Hindlimb muscle (tissue), 1 donor: ENCODE measurements at regions not wholly inside any gene's neighbourhood (a gene's known extent, or its start where the extent isn't known, plus 50 kb on each side); places are given as distances from the start of the nearest gene placed in this dataset.
A peak's percentile ranks its signal among the peaks of the same experiment; 100 is the strongest.

ENCODE experiments used
- DNase-seq: peaks from one replicate; pipeline ENCODE4 v3.0.0-alpha.2; 2013

DNA sequence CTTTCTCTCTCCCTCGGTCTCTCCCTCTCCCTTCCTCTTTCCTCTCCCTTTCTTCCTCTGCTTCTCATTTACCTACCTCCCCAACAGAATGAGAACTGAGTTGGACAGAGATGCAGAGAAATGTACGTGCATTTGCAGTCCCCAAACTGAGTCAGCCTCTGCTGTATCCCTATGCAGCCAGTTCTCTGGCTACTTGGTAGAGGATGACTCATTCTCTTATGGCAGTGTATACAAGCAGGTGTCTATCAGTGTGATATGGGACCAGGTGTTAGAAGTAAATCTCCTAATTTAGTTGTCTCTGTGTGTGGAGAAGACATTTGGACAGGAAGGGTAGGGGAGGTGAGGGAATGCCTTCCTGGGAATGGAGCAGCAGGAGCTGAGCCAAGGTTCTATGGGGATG is 470.8 kb downstream of the CD109 start:
- no peak for DNase-seq

DNA sequence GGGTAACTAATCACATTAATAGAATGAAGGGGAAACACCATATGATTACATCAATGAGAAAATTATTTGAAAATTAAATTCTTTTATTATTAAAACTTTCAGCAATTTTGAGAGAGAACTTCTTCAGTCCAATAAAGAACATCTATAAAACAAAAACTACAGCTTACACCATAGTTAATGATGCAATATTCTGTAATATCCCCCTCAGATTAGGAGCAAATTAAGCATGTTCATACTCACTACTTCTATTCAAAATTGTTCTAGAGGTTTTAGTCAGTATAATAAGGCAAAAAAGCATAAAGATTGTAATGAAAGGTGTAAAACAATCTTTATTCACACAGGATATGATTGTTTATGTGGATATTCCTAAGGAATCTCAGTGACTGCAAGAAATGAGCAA is 465.4 kb downstream of the CD109 start:
- no peak for DNase-seq

DNA sequence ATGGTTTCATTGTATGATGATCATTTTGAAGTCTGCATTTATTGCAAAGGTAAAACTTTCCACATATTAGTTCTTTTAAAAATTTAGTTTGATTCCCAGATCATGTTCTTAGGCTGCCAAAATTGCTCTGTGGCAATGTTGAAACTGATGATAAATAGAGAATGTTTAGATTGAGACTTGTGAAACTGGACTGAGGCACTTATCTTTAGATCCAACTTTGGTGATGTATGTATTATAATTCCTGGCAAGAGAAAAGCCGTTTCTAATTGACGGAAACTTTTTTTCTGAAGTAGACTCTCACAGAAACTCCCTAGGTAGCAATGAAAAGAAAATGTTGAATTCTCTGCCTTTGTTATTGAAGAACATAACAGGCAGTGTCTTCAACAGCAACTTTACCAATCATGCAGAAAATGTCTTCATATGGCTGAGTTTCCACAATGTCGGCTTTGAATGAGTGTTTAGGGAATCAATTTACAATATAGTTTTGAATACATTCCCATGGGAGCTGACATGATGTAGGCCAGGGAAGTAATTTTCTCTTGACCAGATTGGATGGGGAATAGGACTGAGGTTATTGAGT is 456.2 kb downstream of the CD109 start:
- peak; percentile 51 for DNase-seq

DNA sequence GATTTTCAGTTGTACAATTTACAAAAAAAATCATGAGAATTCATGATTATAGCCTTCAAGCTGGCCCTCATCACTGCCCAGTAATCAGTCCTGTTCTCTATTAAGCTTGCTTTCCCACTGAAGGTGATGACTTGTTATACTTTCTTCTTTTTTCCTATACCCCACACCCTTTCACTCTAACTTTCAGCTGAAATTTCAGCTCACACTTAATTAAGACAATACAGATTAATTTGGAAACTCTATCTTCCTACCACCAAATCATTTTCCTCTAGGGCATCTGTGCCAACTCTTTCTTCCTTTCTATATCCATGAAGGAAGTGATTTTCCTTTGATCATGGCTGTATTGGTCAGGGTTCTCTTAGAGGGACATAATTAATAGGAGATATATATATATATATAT is 449.9 kb downstream of the CD109 start:
- no peak for DNase-seq

DNA sequence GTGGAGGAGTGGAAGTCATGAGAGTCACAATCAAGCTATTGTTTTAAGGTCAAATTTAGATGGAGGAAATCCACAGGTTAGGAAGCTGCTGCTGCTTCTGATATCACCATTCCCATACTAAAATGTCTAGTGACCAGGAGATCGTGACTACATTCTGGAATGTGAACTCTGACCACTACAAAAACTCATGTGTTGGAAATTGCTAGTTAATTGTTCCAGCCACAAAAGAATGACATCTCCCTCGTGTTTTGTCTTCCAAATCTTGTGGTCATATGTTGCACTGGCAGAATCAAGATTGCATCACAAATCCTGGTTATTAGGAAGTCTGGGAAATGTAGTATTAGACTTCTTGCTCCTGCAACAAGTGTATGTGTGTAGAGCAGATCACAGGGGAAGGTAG is 441.9 kb downstream of the CD109 start:
- DNase-seq: no peak

DNA sequence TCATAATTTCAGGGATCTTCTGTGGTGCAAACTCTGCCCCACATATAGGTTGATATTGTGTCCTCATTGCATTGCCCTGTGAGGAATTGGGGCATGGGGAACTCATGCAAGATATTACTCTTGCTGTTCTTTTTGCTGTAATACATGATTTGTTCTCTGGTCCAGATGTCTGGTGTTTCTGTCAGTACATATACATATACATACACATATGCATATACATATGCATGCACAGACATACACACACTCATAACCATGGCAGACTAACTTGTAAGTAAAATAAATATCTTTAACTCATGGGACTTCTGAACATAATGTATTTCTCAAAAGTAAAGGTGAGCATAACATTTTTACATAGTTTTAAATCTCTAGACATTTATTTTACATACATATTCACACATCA is 438.3 kb downstream of the CD109 start:
- DNase-seq: no peak

DNA sequence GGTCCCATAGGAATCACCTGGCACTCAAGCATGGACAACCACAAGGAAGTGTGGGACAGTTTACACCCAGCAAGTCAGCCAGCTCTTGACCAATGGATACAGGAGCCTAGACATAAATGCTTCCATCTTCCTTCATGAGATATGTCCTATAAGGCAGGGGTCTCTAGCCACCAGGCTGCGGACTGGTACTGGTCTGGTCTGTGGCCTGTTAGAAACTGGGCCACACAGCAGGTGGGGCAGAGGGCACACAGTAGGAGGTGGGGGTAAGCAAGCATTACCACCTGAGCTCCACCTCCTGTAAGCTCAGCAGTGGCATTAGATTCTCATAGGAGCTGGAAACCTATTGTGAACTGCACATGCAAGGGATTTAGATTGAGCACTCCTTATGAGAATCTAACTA is 437.1 kb downstream of the CD109 start:
- DNase-seq: no peak

DNA sequence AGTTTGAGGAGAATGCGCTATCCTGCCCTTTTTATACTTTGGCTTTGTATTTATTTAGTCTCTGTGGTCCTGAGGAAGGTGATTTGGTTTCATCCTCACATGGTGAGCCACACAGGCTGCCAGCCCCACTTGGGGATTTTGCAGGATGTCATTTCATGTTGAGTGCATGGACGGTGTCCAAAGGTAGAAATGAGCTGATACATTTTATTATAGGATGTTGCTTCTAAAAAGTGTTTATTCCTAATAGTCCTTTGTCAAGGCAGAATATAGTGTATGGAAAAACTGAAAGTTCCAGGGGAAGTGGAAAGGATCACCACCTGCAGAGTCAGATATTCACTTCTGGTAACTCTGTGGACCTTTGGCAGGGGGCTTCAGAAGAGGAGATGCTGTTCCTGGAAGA is 434.6 kb downstream of the CD109 start:
- DNase-seq: no peak

DNA sequence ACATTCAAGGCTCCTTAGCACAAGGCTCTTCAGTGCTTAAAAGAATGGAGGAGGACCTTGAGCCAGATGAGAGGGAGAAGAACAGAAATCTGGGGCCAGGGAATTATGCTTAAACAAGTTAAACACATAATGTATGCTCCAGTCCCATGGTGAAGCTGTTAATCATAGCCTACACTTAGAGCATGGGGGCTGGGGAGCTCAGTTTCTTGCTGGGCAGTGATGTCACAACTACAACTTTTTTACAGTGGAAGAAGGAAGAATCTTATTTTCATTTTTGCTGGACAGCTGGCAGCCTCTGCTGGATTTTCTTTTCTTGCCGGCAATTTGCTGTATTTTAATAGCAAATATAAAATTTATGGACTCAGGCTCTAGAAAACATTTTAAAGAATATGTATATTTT is 432.5 kb downstream of the CD109 start:
- DNase-seq: peak; percentile 23

DNA sequence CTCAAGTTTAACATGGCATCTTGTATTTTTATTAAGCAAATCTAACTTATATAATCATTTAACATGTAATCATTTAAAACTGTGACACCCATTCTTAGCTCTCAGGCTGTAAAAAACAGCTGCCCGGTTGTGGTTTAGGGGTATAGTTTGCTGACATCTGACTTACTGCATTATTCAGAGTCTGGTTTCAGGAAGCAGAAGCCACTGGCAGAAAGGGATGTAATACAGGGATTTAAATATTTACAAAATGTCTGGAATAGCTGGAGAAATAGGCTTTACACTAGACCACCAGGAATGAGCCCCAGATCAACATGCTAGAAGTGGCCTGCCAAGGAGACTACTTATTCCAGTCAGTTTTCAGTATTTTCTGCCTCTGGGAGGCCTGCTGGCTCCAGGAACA is 421.1 kb downstream of the CD109 start:
- no peak for DNase-seq

DNA sequence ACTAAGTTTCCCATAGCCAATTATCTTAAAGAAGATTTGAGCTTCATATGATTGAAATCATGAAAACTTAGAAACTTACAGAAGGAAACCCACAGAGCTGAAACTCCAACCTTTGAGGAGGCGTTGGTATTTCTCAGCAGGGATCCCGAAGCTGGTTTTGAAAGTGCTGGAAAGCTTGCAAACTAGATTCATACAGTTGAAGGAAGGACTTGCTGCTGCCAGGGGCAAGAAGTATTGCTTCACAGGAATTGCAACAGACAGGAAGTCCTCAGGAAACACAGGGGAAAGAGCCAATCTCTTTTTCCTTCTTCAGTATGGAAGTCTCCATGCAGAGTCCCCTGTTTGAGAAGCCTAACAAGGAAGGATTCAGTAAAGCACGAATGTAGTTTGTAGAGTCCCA is 419.7 kb downstream of the CD109 start:
- DNase-seq: no peak

DNA sequence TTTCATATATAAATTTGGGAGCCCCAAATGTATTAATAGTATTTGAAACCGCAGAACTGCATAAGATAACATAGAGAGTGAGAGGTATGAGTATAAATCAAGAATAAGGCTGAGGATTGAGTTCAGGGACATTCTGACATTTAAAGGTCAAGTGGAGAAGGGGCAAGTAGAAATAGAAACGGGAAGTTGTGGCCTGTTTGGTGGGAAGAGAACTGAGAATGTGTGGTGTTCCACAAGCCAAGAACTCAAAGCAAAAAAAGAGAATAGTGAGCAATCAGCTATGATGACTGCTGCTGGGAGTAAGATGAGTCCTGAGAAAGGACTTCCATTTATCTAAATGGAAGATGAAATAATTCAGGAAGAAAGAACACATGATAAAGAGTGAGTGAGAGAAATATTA is 418.4 kb downstream of the CD109 start:
- no peak for DNase-seq

DNA sequence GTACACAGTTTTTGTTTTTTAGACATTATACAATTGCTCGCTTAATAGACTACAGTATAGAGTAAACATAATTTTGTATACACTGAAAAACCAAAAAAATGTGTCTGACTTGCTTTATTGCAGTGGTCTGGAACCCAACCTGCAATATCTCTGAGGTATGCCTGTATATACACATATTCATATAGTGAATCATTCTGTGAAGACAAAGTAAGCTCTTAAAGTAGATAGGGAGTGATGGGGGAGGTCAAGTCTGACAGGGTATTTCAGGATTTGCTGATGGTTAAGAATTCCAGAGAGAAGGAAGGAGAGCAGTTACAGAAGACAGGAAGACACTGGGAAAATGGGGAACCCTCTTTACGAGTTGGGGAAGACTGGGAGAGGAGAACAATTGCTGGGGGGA is 417.9 kb downstream of the CD109 start:
- DNase-seq: no peak

DNA sequence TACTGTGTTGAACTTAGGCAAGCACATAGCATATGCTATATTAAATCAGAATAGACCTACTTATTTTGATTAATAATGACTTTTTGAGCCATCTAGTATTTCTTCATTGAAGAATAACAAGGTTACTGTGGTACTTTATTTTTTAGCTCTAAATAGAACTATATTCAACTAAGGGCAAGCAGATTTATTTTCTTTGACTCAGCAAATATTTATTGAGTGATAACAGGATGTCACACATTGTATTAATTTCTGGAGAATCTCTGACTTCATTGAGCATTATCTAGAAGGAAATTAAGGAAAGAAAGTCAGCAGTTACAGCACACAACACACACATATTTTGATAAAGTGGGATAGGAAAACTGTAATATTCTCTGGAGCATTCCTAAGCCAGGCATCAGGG is 407.4 kb downstream of the CD109 start:
- no peak for DNase-seq

DNA sequence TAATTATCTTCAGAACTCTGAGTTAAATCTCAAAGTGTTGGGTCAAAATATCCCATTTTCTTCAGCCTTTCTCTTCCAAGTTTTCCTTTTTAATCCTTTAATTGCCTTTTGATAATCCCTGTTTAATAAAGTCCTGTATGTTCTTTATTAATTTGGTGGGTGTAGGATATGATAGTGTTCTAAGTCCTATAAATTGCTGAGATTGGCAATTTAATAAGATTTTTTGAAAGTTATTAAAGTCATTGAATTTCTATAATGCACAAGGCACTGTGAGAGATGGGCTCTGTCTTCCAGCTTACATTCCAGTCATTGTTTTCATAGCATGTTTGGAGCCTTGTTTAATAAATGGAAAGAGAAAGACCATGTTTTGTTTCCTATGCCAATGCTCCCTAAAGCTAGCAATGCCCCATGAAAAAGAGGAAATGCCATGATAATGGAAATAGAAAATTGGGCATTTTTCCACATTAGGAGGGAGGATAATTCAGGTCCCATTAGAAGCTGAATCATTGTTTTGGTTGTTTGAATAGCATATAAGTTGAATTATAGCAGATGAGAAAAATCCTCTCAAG is 404.8 kb downstream of the CD109 start:
- DNase-seq: no peak

DNA sequence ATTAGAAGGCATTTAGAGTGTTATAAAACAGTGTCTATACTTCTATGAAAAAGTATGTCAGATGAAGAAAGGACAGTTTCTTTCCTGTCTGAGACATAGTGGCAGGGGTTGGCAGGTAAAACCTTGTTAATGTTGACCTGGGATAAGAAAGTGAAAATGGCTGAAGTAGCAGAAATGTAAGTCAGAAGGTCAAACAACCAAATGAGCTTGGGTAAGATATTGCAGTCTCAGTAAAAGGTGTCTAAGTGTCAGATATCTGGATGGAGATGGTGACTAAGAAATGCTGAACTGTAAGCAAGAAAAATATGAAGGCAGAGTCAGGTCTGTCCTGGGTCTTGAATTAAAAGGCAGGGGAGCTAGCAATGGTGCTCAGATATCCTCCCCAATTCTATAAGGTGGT is 400.3 kb downstream of the CD109 start:
- no peak for DNase-seq

DNA sequence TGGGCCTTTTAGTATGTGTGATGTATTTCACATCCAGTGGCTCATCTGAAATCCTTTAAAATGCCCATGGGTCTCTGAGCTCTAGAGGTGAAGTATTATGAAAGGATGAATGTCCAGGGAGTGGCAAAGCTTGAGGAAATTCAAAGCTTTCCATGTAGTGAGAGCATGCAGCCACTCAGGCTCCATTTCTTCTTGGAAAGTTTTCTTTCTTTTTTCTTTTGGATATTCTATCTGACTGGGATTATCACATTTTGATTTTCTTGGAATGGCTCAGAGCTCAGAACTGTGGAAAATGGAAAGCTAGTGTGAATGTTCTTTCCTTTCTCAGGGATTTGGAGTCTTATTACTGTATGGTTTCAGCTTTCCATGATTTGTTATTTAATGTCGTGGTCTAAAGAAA is 397.4 kb downstream of the CD109 start:
- no peak for DNase-seq

DNA sequence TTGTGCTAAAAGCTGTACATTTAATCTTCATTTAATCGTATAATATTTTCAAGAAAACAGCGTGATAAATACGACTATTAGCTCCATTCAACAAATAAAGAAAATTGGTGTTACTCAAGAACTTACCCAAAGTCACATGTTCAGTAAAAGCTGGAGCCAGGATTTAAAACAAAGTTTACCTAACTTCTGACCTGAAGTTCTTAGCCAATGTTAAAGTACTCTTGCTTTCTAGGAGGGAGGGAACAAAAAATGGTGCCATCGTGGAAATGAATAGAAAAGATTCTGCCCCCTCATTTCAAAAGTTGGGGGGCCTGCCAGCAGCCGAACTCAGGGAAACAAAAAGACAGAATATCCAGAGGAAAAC is 395.8 kb downstream of the CD109 start:
- no peak for DNase-seq

DNA sequence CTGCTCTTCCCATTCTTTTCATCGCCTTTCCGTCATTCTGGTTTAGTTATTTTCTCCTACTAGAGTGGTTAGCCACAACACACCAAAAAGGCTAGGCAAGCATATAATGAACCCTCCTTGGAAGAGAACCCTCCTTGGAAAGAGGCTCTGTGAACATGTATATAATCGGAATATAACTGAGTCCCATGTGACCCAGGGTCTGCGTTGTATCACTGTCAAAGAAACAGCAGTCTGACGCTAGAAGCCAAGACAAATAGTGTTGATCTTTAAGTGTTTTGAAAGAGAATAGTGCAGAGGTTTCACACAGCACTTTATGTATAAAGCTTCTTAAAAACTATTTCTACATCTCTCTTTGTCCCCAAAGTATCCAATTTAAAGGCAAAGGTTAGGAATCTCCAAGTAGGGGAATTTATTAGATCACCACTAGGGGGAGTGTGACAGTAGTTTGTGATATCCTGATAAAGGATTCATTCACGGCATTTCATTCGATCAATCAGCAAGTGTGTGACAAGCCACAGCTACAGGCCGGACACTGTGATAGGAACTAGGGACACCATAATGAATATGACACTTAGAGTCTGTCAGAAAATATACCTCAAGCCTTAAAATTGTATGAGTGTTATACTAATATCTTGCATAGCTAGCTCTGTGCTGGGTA is 395.3 kb downstream of the CD109 start:
- no peak for DNase-seq

DNA sequence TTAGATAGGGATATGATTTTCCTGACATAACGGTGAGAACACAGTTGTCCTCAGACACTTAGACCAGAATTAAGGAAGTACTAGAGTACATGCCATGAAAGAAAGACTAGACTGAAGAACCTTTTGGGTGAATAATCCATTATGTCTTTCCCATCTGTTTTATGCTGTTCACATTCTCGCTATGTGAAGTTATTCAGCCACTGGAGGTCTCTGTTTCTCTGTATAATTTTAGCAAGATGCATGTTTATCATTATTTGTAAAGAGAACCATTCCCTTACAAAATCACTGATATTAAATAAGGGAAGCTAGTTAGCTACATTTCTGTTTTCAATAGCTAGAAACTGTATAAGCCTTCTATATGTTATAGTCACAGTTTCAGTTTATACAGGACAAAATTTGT is 391.9 kb downstream of the CD109 start:
- no peak for DNase-seq

DNA sequence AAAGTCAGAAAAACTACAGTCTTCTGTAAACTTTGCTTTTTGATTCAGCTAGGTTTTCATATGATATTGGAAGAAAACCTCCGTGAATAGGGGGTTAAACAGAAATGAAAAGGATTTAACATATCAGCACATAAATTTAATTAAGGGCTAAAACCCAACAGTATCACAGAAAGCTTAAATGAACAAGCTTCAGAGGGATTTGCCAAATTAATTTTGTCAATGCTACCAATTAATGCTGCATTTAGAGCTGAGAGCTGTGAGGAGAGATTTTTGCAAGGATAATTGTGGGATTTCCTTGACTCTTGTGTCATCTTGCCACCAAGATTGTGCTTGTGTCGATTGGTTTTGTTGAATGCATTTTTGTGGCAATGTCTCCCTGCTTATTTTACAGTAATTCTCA is 379.9 kb downstream of the CD109 start:
- no peak for DNase-seq

DNA sequence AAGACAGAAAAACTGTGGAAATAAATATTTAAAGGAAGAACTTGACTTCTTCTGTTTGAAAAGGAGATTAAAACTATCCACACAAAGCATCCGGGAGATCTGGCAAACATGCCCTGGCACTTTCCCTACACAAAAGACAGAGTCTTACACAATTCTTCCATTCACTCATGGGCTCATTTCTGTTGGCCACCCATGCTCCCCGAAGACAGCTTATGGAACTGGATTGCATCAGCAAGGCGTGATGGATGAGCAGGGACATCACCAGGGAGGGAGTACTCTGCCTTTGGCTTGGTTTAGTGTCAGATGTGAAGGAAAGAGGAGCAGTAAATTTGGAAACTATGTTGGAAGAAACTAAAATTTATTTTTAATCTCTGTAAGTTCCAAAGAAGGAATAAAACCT is 379.3 kb downstream of the CD109 start:
- DNase-seq: peak; percentile 87

DNA sequence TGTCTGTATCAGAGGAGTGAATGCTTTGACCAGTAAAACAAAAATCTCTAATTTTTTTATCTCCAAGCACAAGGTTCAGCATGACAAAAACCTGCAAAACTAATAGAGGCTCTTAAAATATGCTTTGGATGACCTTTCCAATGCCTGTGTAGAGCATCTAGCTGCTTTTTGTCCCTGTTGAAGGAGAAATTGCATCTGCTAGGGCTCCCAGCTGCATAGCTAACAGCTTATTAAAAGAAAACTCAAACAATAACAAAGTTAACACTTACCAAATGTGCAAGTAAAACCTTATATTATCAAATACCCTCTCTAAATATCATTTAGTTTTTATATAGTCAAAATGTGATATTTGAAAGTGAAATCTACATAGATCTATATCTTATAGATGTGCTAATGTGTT is 378.6 kb downstream of the CD109 start:
- DNase-seq: no peak

DNA sequence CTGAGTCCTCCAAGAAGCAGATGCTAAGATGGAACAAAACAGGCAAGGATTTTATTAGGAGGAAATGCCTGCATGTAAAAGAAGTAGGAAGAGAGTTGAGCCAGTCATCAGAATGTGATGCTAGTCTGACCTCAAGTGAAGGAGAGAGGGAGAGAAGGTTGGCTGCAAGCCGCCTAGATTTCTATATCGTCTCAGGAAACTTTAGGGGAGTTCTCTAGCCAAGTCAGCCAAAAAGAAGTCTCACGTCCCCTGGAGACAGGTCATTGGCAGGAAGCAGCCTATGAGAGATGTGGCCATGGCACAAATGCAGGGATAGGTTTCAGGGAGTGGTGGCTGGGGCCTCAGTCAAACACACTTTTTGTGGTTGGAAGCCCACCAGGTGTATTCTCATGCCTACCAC is 378.0 kb downstream of the CD109 start:
- DNase-seq: no peak

DNA sequence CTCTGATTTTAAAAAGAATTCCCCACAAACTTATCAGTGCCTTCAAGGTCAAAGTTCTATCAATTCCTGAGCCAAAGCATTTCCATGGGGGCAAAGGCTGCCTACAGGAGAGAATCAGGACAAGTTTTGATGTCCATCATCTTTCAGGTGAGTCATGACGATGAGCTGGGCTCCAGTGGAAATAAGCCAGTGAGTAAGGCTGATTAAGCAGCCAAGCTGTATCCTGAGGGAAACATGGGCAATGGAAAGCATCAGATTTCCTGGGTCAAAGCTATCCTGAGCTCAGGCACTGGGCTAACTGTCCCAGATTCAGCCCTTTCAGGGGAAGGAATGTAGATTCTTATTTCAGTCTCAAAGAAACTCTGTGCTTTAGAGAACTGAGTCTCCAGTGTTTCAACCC is 377.4 kb downstream of the CD109 start:
- DNase-seq: no peak
